ENCODE measurements at regions not wholly inside any gene's neighbourhood (a gene's known extent, or its start where the extent isn't known, plus 50 kb on each side); places are given as distances from the start of the nearest gene placed in this dataset.

DNA sequence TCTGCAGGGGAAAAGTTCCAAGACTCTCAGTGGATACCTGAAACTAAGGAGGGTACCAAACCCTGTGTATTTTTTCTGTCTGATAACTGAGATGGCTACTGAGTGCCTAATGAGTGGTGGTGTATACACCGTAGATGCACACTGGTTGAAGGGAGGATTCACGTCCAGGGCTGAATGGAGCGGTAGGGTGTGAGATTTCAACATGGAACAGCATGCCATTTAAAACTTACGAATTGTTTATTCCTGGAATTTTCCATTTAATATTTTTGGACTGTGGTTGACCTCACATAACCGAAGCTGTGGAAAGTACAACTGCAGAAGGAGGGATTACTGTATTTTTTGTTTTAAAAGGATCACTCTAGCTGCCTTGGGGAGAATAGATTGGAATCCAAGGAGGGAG is 322.5 kb upstream of the SORL1-AS1 start:
- TF ChIP-seq, protein P1, sequence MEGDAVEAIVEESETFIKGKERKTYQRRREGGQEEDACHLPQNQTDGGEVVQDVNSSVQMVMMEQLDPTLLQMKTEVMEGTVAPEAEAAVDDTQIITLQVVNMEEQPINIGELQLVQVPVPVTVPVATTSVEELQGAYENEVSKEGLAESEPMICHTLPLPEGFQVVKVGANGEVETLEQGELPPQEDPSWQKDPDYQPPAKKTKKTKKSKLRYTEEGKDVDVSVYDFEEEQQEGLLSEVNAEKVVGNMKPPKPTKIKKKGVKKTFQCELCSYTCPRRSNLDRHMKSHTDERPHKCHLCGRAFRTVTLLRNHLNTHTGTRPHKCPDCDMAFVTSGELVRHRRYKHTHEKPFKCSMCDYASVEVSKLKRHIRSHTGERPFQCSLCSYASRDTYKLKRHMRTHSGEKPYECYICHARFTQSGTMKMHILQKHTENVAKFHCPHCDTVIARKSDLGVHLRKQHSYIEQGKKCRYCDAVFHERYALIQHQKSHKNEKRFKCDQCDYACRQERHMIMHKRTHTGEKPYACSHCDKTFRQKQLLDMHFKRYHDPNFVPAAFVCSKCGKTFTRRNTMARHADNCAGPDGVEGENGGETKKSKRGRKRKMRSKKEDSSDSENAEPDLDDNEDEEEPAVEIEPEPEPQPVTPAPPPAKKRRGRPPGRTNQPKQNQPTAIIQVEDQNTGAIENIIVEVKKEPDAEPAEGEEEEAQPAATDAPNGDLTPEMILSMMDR (conservative IDR thresholded peaks at IDR 0.05; ENCODE audit: low read length) = no peak
- TF ChIP-seq EZH2phosphoT487 (IDR thresholded peaks at IDR 0.05; ENCODE audit: borderline replicate concordance, low read depth, low read length) = no peak
